TTC549 (cell line): ENCODE measurements at regions not wholly inside any gene's neighbourhood (a gene's known extent, or its start where the extent isn't known, plus 50 kb on each side); places are given as distances from the start of the nearest gene placed in this dataset.

ENCODE experiments used
- FAIRE-seq: peaks from 2 replicates; lab custom pipeline; 2012; peaks lifted over from hg19 to GRCh38; lab: Jason Lieb, UNC

DNA sequence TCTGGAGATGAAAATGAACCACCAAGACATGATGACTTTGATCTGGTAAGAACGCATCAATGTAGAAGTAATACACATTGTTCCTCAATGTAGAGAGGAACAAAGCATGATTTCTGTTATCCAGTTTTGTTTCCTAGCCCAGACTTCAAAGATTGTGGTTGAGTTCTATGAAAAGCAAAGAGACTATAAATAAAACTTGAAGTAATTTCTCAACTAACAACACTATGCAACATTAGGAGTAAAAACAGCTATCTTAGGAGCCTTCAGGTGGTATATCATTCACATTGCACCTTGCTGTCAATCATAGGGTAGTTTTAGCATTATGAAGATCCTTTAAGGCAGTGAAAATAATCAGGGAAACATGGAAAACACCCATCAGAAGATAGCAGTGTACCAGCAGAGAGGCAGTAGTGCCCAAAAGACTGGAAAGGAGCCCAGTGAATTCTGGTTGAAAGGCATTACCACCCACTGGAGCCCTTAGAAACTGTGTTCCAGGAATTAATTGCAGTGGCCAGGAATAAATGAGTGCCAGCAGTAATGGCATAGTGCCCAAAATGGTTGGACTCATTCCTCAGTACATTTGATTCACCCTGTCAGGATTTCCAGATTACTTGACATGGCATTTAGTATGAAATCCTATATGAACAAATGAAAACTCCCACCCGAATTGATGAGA is 300.7 kb upstream of the CXXC4 start:
- no peak for FAIRE-seq

- FAIRE-seq: no peak
Observed at GRCh38 chr4:104811727-104812126, 317.0 kb upstream of the CXXC4 start.

DNA sequence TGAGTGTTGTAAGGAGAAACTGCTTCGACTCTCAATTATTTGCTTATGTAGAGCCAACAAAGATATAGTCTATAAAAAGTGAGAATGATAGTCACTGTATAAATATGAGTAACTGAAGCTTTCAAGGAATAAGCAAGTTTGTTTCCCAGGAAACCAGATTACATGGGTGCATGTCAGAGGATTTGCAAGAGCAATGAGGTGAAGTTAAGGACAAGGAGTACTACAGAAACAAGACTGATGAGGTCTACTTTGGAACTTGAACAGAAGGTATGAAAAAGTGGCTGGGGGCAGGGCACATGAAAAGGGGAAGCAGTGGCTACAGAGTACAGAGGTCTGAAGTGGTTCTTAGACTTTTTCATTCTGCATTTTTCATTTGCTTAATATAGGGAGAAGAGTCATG is 321.0 kb upstream of the CXXC4 start:
- FAIRE-seq: no peak

DNA sequence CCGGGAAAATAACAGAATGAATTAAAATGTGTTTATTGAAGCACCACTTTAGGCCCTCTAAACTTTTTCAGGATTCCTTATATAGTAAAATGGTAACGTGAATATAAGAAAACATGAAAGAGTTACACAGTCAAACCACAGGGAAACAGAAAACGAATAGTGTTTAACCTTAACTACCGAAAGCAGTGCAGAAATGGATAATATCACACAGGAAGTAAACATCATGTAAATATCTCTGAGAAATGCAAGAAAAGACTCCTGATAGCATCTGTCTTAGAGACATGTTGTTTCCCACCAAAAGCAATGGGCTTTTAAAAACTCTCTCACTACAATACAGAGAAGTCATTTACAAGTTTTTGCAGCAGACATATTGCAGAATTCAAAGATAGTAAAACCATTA is 323.9 kb upstream of the CXXC4 start:
- no peak for FAIRE-seq

- no peak for FAIRE-seq
Observed at GRCh38 chr4:104826171-104826570, 320.5 kb upstream of the TET2 start.

DNA sequence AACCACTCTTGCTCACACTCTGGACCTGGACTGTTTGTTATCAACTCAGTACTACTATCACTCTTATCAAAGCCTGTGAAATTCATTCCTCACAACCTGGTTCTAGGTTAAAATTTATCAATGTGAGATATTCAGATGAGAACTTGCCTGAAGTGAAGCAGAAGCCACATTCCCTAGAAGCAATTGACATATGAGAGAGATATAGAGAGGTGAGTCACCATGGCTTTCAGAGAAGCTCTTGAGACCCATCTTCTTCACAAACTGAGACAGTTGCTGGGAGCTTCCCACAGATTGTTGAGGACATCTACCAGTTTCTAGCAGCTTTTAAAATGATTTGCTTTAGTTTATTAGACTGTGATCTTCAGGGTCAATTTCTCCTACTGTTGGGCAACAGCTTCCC is 316.9 kb upstream of the TET2 start:
- FAIRE-seq: no peak

- FAIRE-seq: no peak
Observed at GRCh38 chr4:104848597-104849225, 298.0 kb upstream of the TET2 start.

DNA sequence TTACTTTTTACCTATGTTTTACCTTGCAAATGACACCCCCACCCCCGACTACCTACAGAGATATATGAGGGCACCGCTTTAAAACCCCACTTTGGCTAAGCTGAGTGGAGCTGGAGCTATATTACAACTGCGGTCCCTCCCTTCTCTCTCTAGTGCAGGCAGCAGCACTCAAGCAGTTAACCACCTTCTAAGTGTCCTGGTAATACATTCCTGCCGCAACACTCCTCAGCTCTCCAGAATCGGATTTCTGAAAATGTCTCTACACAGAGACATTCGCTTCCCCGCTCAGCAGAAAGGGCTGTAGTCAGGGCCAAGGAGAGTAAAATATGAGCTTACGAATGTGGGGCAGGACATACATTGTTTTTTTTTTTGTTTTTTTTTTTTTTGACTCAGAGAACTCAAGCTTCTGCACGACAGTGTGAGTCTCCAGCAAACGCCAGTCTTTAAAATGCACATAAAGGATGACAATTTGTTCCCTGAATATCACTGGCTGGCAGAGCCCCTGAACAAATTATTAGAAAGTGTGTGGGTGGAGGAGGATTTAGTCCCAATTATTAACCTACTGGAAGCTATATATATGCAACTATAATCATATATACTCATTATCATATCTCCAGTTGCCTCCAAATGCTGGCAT is 287.0 kb upstream of the TET2 start:
- FAIRE-seq: no peak

DNA sequence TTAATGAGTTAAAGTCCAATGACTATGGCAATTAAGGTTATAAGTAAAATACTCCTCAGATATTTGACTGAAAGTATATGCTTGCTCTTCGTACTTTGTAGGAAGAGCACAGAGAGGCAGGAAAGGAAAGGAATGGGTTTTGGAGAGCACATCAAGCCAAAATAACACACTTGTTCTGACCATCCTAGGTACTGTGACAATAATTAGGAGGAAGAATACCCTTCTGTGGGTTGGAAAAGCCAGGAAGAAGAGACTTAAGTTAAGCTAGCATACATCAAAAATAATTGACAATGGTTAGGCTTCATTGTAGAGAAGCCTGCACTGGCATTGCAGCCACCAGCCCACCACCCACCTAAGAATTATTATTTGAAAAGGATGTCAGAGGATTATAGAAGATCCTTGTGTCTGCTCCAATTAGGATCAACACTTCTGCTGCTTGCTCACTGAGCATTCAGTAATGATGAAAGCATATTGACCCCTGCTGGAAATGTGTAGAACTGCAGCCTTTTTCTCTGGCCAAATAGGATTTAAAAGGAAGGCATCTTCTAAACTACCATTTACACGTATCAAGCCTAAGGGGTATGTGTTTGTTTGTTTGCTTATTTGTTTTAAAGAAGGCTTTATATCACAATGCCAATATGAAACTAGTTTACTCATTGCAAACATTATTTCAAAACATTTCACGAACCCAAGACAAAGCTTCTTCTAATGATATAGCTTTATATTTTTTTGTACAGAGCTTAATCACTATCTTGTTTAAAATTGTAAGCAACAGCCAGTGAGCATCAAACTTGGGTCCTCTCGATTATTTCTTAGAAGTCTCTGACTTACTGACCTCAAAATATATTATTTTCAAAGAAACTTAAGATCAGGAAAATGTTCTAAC is 286.2 kb upstream of the TET2 start:
- peak; percentile 93 for FAIRE-seq

DNA sequence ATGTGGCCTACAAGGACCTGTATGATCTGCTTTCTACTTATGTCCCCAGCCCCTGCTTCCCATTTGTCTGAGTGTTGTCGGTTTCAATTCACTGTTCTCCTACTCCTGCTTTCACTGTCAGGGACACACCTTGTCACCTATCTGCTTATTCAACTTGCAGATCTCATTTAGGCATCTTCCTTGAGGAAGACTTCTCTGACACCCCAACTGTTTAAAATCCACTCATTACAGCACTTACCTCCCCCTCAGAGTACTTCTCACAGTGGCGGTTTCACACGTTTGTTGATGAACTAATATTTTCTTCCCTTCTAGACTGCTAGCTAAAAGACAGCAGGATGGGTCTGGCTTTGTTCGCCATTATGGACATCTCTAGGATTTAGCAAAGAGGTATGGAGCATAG is 279.9 kb upstream of the TET2 start:
- no peak for FAIRE-seq

DNA sequence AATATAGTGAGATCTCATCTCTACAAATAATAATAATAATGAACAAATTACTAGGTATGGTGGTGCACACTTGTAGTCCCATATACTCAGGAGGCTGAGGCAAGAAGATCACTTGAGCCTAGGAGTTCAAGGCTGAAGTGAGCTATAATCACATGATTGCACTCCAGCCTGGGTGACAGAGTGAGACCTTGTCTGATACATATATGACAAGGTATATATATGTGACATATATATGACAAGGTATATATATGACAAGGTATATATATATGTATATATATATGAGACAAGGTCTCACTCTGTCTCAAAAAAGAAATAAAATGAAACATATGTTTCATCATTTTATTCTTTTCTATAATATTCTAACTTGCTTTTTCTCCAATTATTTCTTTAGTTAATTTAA is 278.1 kb upstream of the TET2 start:
- FAIRE-seq: no peak

DNA sequence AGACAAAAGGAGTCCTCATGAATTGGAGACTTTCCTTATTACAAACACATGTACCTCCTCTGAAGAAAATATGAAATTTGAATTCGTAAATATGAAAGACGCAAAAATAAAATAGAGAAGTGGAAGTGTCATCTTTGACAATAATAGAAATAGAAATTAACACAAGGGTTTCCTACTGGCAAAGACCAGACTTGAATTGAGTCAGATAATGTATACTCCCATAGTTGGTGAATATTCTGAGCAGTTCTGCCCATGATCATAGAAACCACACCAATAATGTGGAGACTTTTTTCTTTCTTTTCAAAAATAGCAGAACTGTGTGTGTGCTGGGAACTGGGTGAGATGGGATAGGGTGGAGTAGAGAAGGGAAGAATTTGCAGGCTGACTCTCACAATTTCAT is 277.7 kb upstream of the TET2 start:
- FAIRE-seq: no peak

GRCh38 chr4:104869831-104870230 is 276.8 kb upstream of the TET2 start:
- no peak for FAIRE-seq

DNA sequence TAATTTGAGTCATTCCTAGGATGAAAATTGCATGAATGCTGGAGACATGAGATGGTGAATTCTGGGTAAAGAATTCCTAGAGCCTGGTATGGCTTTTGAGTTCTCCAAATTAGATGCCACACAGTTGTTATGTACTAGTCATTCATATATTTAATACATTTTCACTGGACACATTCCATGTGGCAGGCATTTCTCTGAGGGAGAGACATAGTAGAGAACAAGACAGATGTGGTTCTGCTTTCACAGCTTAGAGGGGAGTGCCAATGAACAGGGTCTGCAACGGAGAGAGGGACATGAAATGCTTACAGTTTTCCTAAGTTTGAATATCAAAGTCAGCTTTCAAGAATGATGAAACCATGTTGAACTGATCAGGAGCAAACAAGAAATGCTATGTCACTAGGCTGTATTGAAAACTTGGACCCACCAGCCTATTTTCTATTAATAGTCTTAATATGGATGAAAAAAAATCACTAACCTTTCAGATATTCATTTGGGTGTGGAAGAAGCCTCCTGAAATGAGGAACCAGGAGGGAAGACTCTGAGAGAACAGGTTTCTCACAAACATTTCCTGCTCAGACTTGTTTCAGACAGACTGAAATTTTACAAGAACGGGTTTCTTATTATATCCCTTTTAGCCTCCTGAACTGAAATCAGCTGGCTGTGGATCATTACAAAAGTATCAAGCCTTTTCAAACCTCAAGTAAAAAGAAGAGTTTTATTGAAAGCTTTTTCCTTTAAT is 276.0 kb upstream of the TET2 start:
- FAIRE-seq: no peak

DNA sequence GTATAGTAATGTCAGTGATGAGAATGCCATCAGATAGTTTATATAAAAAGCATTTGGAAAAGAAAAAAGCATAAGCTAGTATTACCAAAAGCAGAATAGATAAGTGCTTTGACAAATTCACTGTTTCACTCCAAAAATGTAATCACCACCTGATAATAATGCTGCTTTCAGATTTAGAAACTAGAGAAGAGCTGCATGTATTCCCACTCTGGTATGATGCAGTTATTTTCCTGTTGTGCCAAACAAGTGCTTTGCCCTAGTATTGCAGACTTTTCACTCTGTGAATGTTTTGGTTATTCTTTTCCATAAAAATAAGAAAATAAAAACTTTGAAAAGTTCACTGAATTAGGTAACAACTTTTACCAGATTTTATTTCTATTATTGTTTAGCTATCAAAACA is 267.7 kb upstream of the TET2 start:
- no peak for FAIRE-seq

DNA sequence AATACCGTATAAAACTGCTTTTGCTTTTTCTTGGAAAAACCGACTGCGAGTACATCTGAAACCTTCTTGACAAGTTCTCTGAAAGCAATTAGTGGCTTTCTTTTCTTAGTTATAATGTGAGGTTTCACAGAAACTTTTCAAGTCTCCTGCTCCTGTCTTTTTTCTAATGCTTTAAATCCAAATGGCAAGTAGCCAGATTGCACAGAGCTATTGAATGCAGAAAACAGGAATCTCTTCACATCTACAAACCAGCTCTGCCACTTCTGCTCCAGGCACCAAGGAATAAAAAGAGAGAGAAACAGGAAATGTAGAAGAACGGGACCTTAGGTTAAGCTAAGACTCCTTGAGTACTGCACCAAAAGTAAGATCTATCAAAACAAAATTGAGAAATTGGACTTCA is 267.3 kb upstream of the TET2 start:
- no peak for FAIRE-seq

DNA sequence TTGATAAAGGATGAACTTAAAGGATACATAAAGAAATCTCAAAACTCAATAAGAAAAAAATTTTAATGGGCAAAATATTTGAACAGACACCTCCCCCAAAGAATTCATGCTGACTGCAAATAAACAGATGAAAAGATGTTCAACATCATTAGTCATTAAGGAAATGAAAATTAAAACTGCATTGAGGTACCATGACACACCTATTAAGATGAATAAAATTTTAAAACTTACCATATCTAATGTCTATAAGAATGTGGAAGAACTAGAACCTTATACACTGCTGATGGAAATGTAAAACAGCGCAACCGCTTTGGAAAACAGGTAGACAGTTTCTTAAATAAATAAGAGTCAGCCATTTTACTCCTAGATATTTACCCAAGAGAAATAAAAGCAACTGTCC is 266.8 kb upstream of the TET2 start:
- FAIRE-seq: no peak

GRCh38 chr4:104881136-104881886 is 265.4 kb upstream of the TET2 start:
- no peak for FAIRE-seq

GRCh38 chr4:104890598-104891275 is 255.9 kb upstream of the TET2 start:
- FAIRE-seq: no peak

- FAIRE-seq: no peak
Observed at GRCh38 chr4:104896660-104897645, 249.7 kb upstream of the TET2 start.
